ENCODE measurements at regions not wholly inside any gene's neighbourhood (a gene's known extent, or its start where the extent isn't known, plus 50 kb on each side); places are given as distances from the start of the nearest gene placed in this dataset.

- FAIRE-seq: no peak
Observed at GRCh38 chr4:129167640-129168260, 71.8 kb downstream of the C4orf33 start.

GRCh38 chr4:129172181-129172580, 76.2 kb downstream of the C4orf33 start:
- FAIRE-seq: no peak

- no peak for FAIRE-seq
Observed at GRCh38 chr4:129176864-129177263, 80.9 kb downstream of the C4orf33 start.

- FAIRE-seq: no peak
Observed at GRCh38 chr4:129179276-129179675, 83.3 kb downstream of the C4orf33 start.

- no peak for FAIRE-seq
Observed at GRCh38 chr4:129189630-129190029, 93.7 kb downstream of the C4orf33 start.

- no peak for FAIRE-seq
Observed at GRCh38 chr4:129193357-129194100, 97.6 kb downstream of the C4orf33 start.

GRCh38 chr4:129208481-129208880, 112.5 kb downstream of the C4orf33 start:
- FAIRE-seq: no peak

GRCh38 chr4:129213692-129214091, 117.7 kb downstream of the C4orf33 start:
- no peak for FAIRE-seq

GRCh38 chr4:129218360-129218759, 122.4 kb downstream of the C4orf33 start:
- FAIRE-seq: no peak

- no peak for FAIRE-seq
Observed at GRCh38 chr4:129218897-129219296, 122.9 kb downstream of the C4orf33 start.

- FAIRE-seq: no peak
Observed at GRCh38 chr4:129220254-129220653, 124.3 kb downstream of the C4orf33 start.

- no peak for FAIRE-seq
Observed at GRCh38 chr4:129223945-129224344, 128.0 kb downstream of the C4orf33 start.

- no peak for FAIRE-seq
Observed at GRCh38 chr4:129230846-129231245, 134.9 kb downstream of the C4orf33 start.

- FAIRE-seq: no peak
Observed at GRCh38 chr4:129231945-129232588, 136.1 kb downstream of the C4orf33 start.

GRCh38 chr4:129232589-129233337, 136.8 kb downstream of the C4orf33 start:
- no peak for FAIRE-seq

- FAIRE-seq: no peak
Observed at GRCh38 chr4:129233691-129234090, 137.7 kb downstream of the C4orf33 start.

GRCh38 chr4:129236351-129236750, 140.4 kb downstream of the C4orf33 start:
- no peak for FAIRE-seq

GRCh38 chr4:129239088-129239487, 143.1 kb downstream of the C4orf33 start:
- no peak for FAIRE-seq

GRCh38 chr4:129240816-129241215, 144.9 kb downstream of the C4orf33 start:
- no peak for FAIRE-seq

GRCh38 chr4:129246145-129246544, 150.2 kb downstream of the C4orf33 start:
- FAIRE-seq: no peak

GRCh38 chr4:129246910-129247461, 151.0 kb downstream of the C4orf33 start:
- no peak for FAIRE-seq

GRCh38 chr4:129248621-129249020, 152.7 kb downstream of the C4orf33 start:
- no peak for FAIRE-seq

- FAIRE-seq: no peak
Observed at GRCh38 chr4:129254126-129254525, 158.2 kb downstream of the C4orf33 start.
